GM12873 (cell line): ENCODE measurements at regions not wholly inside any gene's neighbourhood (a gene's known extent, or its start where the extent isn't known, plus 50 kb on each side); places are given as distances from the start of the nearest gene placed in this dataset.

Experiments
- CTCF ChIP-seq: IDR thresholded peaks from 2 replicates; pipeline ENCODE4 v1.5.1; 2012; ENCODE audit warnings: low read depth, mild to moderate bottlenecking, moderate library complexity, low read length, control low read depth; ENCODE audit not compliant: insufficient read depth; ENCODE audit errors: missing control alignments

GRCh38 chr3:176347424-176348146 lies 849.7 kb downstream of the TBL1XR1 start:
- no peak for TF ChIP-seq CTCF

DNA sequence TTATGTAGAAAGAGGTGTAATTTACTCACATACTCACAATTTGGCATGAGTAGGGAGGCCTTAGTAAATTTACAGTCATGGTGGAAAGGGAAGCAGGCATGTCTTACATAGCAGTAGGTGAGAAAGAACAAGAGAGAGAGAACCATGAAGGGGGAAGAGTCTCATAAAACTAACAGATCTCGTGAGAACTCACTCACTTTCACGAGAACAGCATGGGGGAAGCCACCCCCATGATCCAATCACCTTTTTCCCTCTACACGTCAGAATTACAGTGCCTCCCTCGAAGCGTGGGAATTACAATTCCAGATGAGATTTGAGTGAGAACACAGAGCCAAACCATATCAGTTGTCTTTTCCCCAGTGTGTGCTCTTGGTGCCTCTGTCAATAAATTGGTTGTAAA lies 855.3 kb downstream of the TBL1XR1 start:
- TF ChIP-seq CTCF = no peak

DNA sequence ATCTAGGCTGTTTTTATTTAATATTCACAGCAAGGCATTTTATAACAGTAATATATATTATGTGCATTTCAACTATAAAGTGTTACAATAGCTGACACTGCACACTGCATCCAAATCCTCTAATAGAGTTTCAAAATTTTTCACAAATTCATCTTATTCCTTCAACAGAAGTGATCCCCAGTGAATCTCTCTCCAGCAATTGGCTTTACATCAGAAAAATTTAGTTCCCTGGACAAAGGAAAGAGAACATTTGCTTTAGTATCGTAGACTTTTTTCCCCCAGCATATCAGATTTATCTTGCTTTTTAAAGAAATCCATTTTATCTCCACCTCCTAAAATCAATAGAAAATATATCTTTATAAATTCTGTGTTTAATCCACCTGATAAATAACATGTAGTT lies 868.6 kb downstream of the TBL1XR1 start:
- TF ChIP-seq CTCF = no peak

DNA sequence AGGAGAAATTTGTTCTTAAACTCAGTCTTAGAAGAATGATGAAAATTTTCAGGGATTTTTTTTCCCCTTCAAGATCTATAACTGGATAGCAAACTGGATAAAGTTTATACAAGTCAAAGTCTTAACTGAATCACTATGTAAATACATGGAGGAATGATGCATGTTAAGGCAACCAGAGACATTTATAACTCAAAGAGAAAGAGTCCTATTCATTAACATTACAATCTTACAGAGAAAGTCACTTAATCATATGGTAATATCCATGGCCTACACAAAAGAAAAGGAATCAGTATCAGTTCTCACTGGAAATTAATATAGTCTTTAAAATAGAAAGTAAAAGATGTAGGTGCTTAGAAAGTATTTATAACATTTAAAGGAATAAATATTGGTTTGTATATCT lies 869.1 kb downstream of the TBL1XR1 start:
- no peak for TF ChIP-seq CTCF

DNA sequence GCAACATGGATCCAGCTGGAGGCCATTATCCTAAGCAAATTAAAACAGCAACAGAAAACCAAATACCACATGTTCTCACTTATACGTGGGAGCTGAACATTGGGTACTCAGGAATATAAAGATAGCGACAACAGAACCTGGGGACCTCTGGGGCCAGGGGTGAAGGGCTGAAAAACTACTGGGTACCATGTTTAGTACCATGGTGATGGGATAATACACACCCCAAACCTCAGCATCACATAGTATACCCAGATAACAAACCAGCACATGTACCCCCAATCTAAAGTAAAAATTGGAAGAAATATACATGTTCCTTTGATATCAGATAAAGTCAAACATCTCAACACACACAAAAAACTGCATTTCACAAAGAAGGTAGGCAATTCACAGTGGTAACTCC lies 876.2 kb downstream of the TBL1XR1 start:
- no peak for TF ChIP-seq CTCF

GRCh38 chr3:176313426-176313825 lies 883.9 kb downstream of the TBL1XR1 start:
- TF ChIP-seq CTCF = no peak

- no peak for TF ChIP-seq CTCF
Observed at GRCh38 chr3:176310641-176311040, 886.6 kb downstream of the TBL1XR1 start.
